Erythroblast (primary cell): ENCODE measurements at regions not wholly inside any gene's neighbourhood (a gene's known extent, or its start where the extent isn't known, plus 50 kb on each side); places are given as distances from the start of the nearest gene placed in this dataset.

ENCODE experiments used
- GATA1 ChIP-seq: IDR thresholded peaks from 2 replicates; pipeline ENCODE4 v1.6.1; 2011; ENCODE audit warnings: low read depth, mild to moderate bottlenecking, control low read depth, low read length, moderate library complexity
- POLR2A ChIP-seq: IDR thresholded peaks from 2 replicates; pipeline ENCODE4 v1.6.1; 2011; ENCODE audit warnings: mild to moderate bottlenecking, low read length

- TF ChIP-seq POLR2A (no peak), GATA1 (no peak)
Observed at GRCh38 chr13:105144020-105144419, 1391.4 kb downstream of the EFNB2 start.
